ENCODE measurements at regions not wholly inside any gene's neighbourhood (a gene's known extent, or its start where the extent isn't known, plus 50 kb on each side); places are given as distances from the start of the nearest gene placed in this dataset.

DNA sequence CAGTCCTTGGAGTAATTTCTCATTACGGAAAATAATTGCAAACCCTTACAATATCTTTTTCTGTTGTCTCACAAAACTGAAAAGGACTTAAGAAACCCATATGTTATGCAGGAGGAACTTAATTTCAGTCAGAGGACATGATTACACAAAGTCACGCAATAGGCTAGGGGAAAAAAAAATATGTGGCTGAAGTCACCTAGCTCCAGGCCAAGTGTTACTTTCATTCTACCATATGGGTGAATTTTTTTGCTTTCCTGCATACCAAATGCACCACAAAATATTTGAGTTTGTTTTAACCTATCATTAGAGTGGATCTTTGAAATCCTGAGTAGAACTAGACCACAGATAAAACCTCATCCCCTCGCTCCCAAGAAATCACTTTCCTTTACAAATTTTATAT lies 523.5 kb downstream of the CAAP1 start:
- no peak for DNase-seq (ENCODE audit: low read depth in 1 of 2, low spot score in 1 of 2)
- Histone ChIP-seq H3K27ac (replicated peaks) (no peak overlapping the region), H3K27me3 (ENCODE audit: insufficient read depth, poor library complexity, severe bottlenecking) (no peaks in the 10 kb centered on the region), H3K4me3 (replicated peaks; ENCODE audit: insufficient read depth, low read length) (no peak overlapping the region)
- no peak for TF ChIP-seq GABPA (IDR thresholded peaks at IDR 0.05; ENCODE audit: low read depth)
- no peak for TF ChIP-seq SPI1 (IDR thresholded peaks at IDR 0.05; ENCODE audit: borderline replicate concordance, low read depth)

DNA sequence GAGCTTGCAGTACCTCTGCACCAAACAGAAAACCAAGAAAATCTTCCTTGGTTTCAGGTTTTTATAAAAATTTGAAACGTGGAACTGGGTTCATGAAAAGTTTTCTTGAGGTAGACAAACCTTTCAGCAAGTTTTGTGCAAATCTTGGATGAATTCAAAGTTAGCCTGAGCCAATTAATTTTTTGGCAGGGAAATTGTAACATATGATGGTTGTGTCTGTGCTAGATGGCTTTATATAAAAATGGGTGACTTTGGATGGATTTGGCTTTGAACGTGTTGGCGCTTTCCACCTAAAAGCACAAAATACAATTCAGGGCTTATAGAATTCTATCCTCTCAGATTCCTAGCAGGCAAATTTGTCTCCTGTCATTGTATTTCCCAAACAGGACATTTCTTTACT lies 524.4 kb downstream of the CAAP1 start:
- DNase-seq (ENCODE audit: low read depth in 1 of 2, low spot score in 1 of 2) = no peak

DNA sequence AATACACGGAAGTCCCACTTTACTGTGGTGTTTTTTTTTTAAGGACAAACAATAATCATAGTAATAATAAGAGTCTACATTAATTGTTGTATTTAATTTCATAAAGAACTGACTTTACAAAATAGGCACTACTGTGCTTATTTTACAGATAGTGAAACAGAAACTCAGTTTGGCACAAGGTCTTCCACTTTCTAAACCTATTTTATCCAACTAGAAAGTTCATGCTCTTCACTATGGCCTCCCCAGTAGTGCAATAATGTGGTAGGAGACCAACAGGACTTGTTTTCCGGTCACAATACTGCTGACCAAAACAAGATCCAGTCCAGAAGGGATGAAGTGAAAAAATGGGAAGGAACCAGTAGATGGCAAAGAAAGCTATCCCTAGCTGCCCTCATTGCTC lies 531.6 kb downstream of the CAAP1 start:
- TF ChIP-seq GABPA (IDR thresholded peaks at IDR 0.05; ENCODE audit: low read depth) = no peak
- TF ChIP-seq, protein P1, sequence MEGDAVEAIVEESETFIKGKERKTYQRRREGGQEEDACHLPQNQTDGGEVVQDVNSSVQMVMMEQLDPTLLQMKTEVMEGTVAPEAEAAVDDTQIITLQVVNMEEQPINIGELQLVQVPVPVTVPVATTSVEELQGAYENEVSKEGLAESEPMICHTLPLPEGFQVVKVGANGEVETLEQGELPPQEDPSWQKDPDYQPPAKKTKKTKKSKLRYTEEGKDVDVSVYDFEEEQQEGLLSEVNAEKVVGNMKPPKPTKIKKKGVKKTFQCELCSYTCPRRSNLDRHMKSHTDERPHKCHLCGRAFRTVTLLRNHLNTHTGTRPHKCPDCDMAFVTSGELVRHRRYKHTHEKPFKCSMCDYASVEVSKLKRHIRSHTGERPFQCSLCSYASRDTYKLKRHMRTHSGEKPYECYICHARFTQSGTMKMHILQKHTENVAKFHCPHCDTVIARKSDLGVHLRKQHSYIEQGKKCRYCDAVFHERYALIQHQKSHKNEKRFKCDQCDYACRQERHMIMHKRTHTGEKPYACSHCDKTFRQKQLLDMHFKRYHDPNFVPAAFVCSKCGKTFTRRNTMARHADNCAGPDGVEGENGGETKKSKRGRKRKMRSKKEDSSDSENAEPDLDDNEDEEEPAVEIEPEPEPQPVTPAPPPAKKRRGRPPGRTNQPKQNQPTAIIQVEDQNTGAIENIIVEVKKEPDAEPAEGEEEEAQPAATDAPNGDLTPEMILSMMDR (IDR thresholded peaks at IDR 0.05; ENCODE audit: insufficient read depth, low read length) = no peak
- TF ChIP-seq, protein P2, sequence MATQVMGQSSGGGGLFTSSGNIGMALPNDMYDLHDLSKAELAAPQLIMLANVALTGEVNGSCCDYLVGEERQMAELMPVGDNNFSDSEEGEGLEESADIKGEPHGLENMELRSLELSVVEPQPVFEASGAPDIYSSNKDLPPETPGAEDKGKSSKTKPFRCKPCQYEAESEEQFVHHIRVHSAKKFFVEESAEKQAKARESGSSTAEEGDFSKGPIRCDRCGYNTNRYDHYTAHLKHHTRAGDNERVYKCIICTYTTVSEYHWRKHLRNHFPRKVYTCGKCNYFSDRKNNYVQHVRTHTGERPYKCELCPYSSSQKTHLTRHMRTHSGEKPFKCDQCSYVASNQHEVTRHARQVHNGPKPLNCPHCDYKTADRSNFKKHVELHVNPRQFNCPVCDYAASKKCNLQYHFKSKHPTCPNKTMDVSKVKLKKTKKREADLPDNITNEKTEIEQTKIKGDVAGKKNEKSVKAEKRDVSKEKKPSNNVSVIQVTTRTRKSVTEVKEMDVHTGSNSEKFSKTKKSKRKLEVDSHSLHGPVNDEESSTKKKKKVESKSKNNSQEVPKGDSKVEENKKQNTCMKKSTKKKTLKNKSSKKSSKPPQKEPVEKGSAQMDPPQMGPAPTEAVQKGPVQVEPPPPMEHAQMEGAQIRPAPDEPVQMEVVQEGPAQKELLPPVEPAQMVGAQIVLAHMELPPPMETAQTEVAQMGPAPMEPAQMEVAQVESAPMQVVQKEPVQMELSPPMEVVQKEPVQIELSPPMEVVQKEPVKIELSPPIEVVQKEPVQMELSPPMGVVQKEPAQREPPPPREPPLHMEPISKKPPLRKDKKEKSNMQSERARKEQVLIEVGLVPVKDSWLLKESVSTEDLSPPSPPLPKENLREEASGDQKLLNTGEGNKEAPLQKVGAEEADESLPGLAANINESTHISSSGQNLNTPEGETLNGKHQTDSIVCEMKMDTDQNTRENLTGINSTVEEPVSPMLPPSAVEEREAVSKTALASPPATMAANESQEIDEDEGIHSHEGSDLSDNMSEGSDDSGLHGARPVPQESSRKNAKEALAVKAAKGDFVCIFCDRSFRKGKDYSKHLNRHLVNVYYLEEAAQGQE (IDR thresholded peaks at IDR 0.05; ENCODE audit: insufficient replicate concordance, low read depth) = no peak
- TF ChIP-seq SPI1 (IDR thresholded peaks at IDR 0.05; ENCODE audit: borderline replicate concordance, low read depth) = no peak
- no peak for TF ChIP-seq POLR2AphosphoS5 (IDR thresholded peaks at IDR 0.05; ENCODE audit: low read depth)
- Histone ChIP-seq H3K27ac (replicated peaks) (no peak overlapping the region), H3K4me3 (replicated peaks; ENCODE audit: insufficient read depth, low read length) (no peak overlapping the region), H3K27me3 (ENCODE audit: insufficient read depth, poor library complexity, severe bottlenecking) (no peaks in the 10 kb centered on the region)
- DNase-seq (ENCODE audit: low read depth in 1 of 2, low spot score in 1 of 2) = no peak

More for the DNA sequence above, 524.4 kb downstream of the CAAP1 start:
- H3K4me3 ChIP-seq (replicated peaks; ENCODE audit: insufficient read depth, low read length) = no peak overlapping the region
- H3K27ac ChIP-seq (replicated peaks) = no peak overlapping the region
- TF ChIP-seq, protein P1 (IDR thresholded peaks at IDR 0.05; ENCODE audit: insufficient read depth, low read length) = no peak
- TF ChIP-seq SPI1 (IDR thresholded peaks at IDR 0.05; ENCODE audit: borderline replicate concordance, low read depth) (no peak), GABPA (IDR thresholded peaks at IDR 0.05; ENCODE audit: low read depth) (no peak), POLR2AphosphoS5 (IDR thresholded peaks at IDR 0.05; ENCODE audit: low read depth) (no peak)
- TF ChIP-seq, protein P2 (IDR thresholded peaks at IDR 0.05; ENCODE audit: insufficient replicate concordance, low read depth) = no peak
- no peaks in the 10 kb centered on the region for H3K27me3 ChIP-seq (ENCODE audit: insufficient read depth, poor library complexity, severe bottlenecking)

DNA sequence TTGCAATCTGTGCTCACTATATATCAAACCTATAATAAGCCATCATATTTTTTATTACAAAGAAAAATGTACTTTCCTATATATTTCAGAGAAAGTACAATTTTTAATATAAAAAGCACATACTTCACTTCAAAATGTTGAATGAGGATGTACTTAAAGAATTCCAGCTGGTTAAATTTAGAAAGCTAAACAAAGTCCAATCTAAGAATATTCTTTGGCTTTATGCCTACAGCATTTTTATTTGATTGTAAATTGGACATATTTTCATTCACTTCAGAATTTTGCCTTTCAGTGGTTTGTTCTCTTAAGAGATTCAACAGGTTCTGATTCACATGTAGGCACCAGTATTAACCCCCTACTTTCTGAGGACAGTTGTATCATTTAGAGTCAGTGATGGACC lies 533.8 kb downstream of the CAAP1 start:
- H3K27me3 ChIP-seq (ENCODE audit: insufficient read depth, poor library complexity, severe bottlenecking) = no peaks in the 10 kb centered on the region
- DNase-seq (ENCODE audit: low read depth in 1 of 2, low spot score in 1 of 2) = no peak
- no peak overlapping the region for H3K27ac ChIP-seq (replicated peaks)
- H3K4me3 ChIP-seq (replicated peaks; ENCODE audit: insufficient read depth, low read length) = no peak overlapping the region
- TF ChIP-seq POLR2AphosphoS5 (IDR thresholded peaks at IDR 0.05; ENCODE audit: low read depth) (no peak), GABPA (IDR thresholded peaks at IDR 0.05; ENCODE audit: low read depth) (no peak)
- TF ChIP-seq, protein P1 (IDR thresholded peaks at IDR 0.05; ENCODE audit: insufficient read depth, low read length) = no peak
